Neural progenitor cell (in vitro differentiated cells): ENCODE measurements at regions not wholly inside any gene's neighbourhood (a gene's known extent, or its start where the extent isn't known, plus 50 kb on each side); places are given as distances from the start of the nearest gene placed in this dataset.

Experiments used
- EZH2 ChIP-seq: fragments of 200-600 bp; sonication (generic); IDR thresholded peaks from 2 replicates; pipeline ENCODE4 v1.6.1; 2017; ENCODE audit warnings: antibody characterized with exemption, mild to moderate bottlenecking, moderate library complexity
- EZH2phosphoT487 ChIP-seq: fragments of 200-600 bp; sonication (generic); IDR thresholded peaks from 2 replicates; pipeline ENCODE4 v1.6.1; 2017; ENCODE audit warnings: antibody characterized with exemption
- TF ChIP-seq, protein P1 (sequence below): fragments of 200-600 bp; sonication (generic); IDR thresholded peaks from 2 replicates; pipeline ENCODE4 v1.5.1; 2017; ENCODE audit warnings: antibody characterized with exemption, mild to moderate bottlenecking

DNA sequence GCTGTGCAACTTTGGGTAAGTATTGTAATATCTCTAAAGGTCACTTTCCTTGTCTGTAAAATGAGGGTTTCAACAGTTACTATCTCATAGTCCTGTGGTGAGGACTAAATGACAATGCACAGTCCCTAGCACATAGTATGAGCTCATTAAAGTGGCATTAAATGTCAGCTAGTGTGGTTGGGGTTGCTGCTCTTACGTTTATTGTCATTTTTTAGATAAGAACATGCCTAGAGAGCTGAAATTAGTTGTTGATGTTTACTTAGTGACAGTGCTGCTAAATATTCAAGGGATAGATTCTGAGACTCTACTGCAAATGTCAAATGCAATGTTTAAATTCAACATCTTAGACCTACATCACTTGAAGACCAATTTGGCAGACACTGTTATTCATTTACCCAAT, 356.1 kb upstream of the ETAA1 start:
- TF ChIP-seq EZH2phosphoT487 (no peak), EZH2 (no peak)
- TF ChIP-seq, protein P1, sequence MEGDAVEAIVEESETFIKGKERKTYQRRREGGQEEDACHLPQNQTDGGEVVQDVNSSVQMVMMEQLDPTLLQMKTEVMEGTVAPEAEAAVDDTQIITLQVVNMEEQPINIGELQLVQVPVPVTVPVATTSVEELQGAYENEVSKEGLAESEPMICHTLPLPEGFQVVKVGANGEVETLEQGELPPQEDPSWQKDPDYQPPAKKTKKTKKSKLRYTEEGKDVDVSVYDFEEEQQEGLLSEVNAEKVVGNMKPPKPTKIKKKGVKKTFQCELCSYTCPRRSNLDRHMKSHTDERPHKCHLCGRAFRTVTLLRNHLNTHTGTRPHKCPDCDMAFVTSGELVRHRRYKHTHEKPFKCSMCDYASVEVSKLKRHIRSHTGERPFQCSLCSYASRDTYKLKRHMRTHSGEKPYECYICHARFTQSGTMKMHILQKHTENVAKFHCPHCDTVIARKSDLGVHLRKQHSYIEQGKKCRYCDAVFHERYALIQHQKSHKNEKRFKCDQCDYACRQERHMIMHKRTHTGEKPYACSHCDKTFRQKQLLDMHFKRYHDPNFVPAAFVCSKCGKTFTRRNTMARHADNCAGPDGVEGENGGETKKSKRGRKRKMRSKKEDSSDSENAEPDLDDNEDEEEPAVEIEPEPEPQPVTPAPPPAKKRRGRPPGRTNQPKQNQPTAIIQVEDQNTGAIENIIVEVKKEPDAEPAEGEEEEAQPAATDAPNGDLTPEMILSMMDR, result no peak
